ENCODE measurements at regions not wholly inside any gene's neighbourhood (a gene's known extent, or its start where the extent isn't known, plus 50 kb on each side); places are given as distances from the start of the nearest gene placed in this dataset.

GRCh38 chr1:229098361-229098760 is 172.6 kb upstream of the RAB4A start:
- no peaks in the 10 kb centered on the region for H3K36me3 ChIP-seq (ENCODE audit: low read depth)
- DNase-seq (ENCODE audit: low spot score), result no peak
- H3K4me1 ChIP-seq (ENCODE audit: insufficient read depth, poor library complexity, severe bottlenecking), result peaks cover 20% of the 10 kb centered on the region
- no peak for TF ChIP-seq CTCF (IDR thresholded peaks at IDR 0.05; ENCODE audit: poor library complexity, severe bottlenecking)
- no peak for ATAC-seq (ENCODE audit: low read depth)
- H3K27ac ChIP-seq (ENCODE audit: poor library complexity, severe bottlenecking), result no peak overlapping the region
- H3K4me3 ChIP-seq (ENCODE audit: severe bottlenecking), result no peak overlapping the region
- no peaks in the 10 kb centered on the region for H3K27me3 ChIP-seq (ENCODE audit: insufficient read depth, poor library complexity, severe bottlenecking)
- H3K9me3 ChIP-seq (ENCODE audit: severe bottlenecking), result no peaks in the 10 kb centered on the region

GRCh38 chr1:229098903-229099578 is 171.9 kb upstream of the RAB4A start:
- H3K9me3 ChIP-seq (ENCODE audit: severe bottlenecking), result no peaks in the 10 kb centered on the region
- peaks cover 15% of the 10 kb centered on the region for H3K4me1 ChIP-seq (ENCODE audit: insufficient read depth, poor library complexity, severe bottlenecking)
- H3K27me3 ChIP-seq (ENCODE audit: insufficient read depth, poor library complexity, severe bottlenecking), result no peaks in the 10 kb centered on the region
- ATAC-seq (ENCODE audit: low read depth), result no peak
- no peak overlapping the region for H3K27ac ChIP-seq (ENCODE audit: poor library complexity, severe bottlenecking)
- H3K4me3 ChIP-seq (ENCODE audit: severe bottlenecking), result no peak overlapping the region
- no peak for TF ChIP-seq CTCF (IDR thresholded peaks at IDR 0.05; ENCODE audit: poor library complexity, severe bottlenecking)
- no peaks in the 10 kb centered on the region for H3K36me3 ChIP-seq (ENCODE audit: low read depth)
- DNase-seq (ENCODE audit: low spot score), result no peak

- H3K36me3 ChIP-seq (ENCODE audit: low read depth), result no peaks in the 10 kb centered on the region
- ATAC-seq (ENCODE audit: low read depth), result no peak
- no peak overlapping the region for H3K27ac ChIP-seq (ENCODE audit: poor library complexity, severe bottlenecking)
- no peak for DNase-seq (ENCODE audit: low spot score)
- H3K4me1 ChIP-seq (ENCODE audit: insufficient read depth, poor library complexity, severe bottlenecking), result no peaks in the 10 kb centered on the region
- no peak for TF ChIP-seq CTCF (IDR thresholded peaks at IDR 0.05; ENCODE audit: poor library complexity, severe bottlenecking)
- no peaks in the 10 kb centered on the region for H3K27me3 ChIP-seq (ENCODE audit: insufficient read depth, poor library complexity, severe bottlenecking)
- H3K9me3 ChIP-seq (ENCODE audit: severe bottlenecking), result no peaks in the 10 kb centered on the region
- H3K4me3 ChIP-seq (ENCODE audit: severe bottlenecking), result no peak overlapping the region
These were observed 169.7 kb upstream of the RAB4A start for GRCh38 chr1:229101011-229101871.

GRCh38 chr1:229102741-229103391 is 168.0 kb upstream of the RAB4A start:
- no peaks in the 10 kb centered on the region for H3K4me1 ChIP-seq (ENCODE audit: insufficient read depth, poor library complexity, severe bottlenecking)
- H3K27me3 ChIP-seq (ENCODE audit: insufficient read depth, poor library complexity, severe bottlenecking), result no peaks in the 10 kb centered on the region
- no peaks in the 10 kb centered on the region for H3K9me3 ChIP-seq (ENCODE audit: severe bottlenecking)
- no peak for TF ChIP-seq CTCF (IDR thresholded peaks at IDR 0.05; ENCODE audit: poor library complexity, severe bottlenecking)
- DNase-seq (ENCODE audit: low spot score) (no peak), ATAC-seq (ENCODE audit: low read depth) (no peak)
- H3K36me3 ChIP-seq (ENCODE audit: low read depth), result no peaks in the 10 kb centered on the region
- no peak overlapping the region for H3K4me3 ChIP-seq (ENCODE audit: severe bottlenecking)
- H3K27ac ChIP-seq (ENCODE audit: poor library complexity, severe bottlenecking), result no peak overlapping the region

Measured in RWPE2 (cell line).